NCI-H1417 (cell line): ENCODE measurements at regions not wholly inside any gene's neighbourhood (a gene's known extent, or its start where the extent isn't known, plus 50 kb on each side); places are given as distances from the start of the nearest gene placed in this dataset.
A peak's percentile ranks its signal among the peaks of the same experiment; 100 is the strongest.
"Not testable (repeated sequence)": the region's sequence is repeated elsewhere in the genome, so short reads cannot be mapped to it uniquely, and the experiment has no call there.

Experiments used
- DNase-seq, 3 experiments: peaks; one replicate each; lab custom pipeline; 2025; lab: John Stamatoyannopoulos, UW

DNA sequence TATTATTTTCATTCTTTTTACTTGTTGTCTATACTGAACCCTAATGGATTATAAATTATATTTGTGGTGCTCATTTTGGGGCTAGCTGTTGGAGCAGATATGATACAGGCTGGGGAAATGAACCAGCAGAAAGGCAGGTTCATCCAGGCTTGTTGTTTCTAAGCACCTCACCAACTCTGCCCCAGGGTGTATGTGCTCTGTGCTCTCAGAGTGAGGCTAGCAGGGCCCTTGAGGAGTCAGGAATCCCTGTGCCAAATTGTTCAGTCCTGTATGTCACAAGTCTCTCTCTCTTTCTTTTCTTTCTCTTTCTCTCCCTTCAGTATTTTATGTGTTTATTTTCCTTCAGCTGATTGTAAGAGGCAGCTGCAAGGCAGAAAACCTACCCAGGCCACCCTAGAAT, 181.1 kb upstream of the DPP10 start:
- DNase-seq, result no peak

DNA sequence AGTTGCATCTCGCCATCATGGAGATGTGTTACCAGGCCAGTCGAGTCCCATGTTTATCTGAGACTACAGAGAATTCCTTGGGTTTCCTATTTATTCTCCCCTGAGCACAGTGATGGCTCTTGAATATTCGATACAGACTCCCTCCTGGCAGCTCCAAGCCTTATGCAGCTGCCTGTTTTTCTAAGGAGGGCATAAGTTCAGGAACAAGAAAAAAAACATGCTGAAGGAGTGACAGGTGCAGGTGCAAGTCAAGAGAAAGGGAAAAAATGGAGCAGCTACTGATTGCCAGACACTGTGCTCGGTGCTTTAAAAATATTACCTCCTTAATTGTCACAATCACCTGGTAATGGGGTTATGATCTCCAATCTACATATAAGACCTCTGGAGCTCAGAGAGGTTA, 177.2 kb upstream of the DPP10 start:
- DNase-seq, result no peak

DNA sequence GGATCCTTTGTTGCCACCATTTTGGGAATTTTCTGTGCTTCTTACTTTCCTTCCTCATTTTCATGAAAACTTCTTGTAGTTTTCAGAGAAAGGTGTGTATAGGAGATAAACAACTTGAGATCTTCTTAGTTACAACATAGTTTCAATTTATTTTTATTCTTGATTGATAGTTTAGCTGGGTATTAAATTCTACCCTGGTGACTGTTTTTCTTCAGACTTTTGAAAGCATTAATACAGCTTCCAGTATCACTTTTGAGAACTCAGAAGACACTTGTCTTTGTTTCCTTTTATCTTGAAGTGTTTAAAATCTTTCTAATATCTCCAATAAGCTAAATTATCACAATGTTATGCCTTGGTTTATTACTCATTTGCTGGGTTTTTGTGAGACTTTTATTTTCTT, 167.5 kb upstream of the DPP10 start:
- no peak for DNase-seq

DNA sequence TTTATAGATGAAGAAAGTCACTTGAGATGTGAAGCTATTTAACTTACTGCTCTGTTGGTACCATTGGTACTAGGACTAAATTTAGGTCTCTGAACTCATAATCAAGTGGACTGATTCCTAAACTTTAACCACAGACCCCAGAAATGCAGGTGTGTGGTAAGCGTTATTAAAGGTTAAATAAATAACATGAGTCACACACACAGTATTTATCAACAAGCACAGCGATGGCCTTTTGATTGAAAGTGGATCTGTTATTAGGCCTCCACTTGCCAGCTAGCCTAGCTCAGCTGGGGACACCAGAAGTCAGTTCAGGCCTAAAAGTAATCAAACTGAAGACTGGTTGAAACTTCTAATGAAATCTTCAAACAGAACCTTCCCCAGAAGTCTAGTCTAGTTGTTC, 161.3 kb upstream of the DPP10 start:
- no peak for DNase-seq

DNA sequence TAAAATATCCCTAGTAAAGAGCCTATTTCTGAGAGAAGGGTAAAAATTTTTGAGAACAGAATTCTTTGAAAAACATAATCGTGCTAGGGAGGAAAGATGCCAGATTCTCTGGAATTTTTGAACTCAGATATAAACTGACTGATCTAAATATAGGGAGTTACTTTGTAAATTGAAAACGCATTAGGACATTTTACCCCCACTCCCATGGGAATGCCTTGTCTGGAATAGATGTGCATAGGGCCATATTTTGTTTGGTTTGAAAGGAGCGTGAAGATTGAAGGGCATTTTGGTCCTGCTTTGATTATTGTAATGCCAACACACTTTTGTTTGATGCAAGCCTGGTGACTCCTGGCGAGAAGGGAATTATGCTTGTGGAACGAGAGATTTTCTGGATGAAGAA, 158.7 kb upstream of the DPP10 start:
- DNase-seq, result peak in 1 of 3 experiments; percentile 57

DNA sequence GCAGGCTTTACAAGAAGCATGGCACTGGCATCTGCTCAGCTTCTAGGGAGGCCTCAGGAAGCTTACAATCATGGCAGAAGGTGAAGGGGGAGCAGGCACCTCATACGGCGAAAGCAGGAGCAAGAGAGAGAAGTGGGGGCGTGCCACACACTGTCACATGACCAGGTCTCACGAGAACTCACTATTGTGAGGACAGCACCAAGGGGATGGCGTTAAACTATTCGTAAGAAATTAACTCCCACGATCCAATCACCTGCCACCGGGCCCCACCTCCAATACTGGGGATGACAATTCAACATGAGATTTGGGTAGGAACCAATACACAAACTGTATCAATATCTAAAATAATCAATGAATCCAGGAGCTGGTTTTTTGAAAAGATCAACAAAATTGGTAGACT, 156.0 kb upstream of the DPP10 start:
- DNase-seq, result no peak

DNA sequence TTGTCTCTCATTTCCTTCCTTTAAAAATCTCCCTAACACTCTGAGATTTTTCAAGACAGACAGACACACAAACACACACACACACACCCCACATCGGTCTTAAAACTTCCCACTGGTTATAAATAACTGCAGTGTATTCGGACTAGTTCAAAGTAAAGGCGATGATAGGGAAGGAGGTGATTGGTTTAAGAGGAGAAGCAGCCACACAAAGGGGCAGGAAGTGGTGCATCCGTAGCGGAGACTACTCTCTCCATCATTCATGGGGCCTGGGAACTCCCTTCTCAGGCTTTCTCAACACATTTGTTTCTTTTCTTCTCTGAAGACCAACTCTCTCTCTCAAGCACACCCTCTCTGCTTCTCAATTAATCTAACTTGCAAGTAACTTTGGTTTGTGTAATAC, 149.1 kb upstream of the DPP10 start:
- DNase-seq, result no peak

DNA sequence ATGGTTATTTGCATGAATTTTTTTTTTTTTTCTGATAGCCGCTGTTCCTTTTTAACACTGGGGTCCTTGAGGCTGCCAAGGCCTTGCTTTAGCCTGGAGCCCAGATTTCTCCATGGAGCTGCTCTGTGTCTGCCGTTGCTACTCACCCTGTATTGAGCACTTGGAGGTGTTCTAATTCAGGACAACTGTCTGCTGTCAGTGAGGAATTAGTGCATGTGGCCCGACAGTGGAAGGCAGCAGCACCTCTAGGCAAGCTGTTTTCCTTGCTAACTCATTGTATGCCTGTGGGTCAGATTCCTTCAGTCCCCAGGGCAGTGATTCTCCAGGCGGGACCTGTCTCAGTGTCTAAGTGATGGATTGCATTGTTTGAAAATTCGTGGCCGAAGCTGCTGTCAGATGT, 147.7 kb upstream of the DPP10 start:
- no peak for DNase-seq

DNA sequence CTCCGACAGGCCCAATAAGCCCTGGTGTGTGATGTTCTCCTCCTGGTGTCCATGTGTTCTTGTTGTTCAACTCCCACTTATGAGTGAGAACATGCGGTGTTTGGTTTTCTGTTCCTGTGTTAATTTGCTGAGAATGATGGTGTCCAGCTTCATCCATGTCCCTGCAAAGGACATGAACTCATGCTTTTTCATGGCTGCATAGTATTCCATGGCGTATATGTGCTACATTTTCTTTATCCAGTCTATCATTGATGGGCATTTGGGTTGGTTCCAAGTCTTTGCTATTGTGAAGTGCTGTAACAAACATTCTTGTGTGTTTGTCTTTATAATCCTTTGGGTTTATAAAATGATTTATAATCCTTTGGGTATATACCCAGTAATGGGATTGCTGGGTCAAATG, 142.1 kb upstream of the DPP10 start:
- DNase-seq, result not testable (repeated sequence)

DNA sequence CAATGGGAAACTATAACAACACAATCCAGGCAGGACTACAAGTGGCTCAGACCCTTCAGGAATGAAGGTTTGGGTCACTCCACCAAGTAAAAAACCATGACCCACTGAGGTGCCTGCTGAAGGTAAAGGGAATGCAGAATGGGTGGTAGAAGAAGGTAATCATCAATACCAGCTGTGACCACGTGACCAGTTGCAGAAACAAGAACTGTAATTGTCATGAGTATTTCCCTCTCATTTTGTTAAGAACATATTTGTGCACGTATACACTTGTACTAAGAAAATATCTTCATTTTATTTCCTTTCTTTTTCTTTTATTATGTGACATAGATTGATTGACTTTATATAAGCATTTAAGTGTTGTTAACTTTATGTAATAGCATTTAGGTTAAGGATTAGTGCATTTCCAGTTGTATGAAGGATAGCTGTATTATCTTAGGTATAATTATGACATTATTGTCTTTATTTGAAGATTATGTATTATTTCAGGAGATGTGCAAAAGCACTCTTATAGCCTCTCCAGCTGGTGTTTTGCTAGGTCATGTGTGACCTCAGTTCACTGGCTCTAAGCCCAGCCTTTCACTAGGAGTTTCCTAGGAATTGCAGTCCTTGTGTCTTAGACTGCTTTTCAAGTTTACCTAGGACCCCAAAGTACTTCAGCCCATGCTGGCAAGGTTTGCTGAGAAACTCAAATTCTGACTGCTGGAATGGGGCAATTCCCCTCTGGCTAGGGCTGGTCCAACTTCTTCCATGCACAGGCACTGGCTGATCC, 125.7 kb upstream of the DPP10 start:
- no peak for DNase-seq

DNA sequence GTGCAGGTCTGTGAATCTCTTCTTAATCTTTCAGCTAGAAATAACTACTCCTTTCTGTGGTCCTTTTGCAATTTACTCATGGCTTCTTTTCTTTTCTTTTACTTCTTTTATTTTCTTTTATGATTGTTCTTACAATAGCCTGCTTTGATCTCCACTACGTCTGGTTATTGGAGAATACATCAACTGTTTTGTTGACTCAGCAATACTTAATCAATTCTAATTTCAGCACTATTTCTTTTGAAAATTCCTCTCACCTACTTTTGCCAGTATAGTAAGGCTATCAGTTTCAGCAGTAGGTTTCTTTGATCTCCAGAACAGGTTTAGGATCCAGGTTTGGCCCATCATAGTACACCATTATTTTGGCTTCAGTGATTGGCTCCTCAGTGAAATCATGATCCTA, 111.8 kb upstream of the DPP10 start:
- DNase-seq, result no peak

DNA sequence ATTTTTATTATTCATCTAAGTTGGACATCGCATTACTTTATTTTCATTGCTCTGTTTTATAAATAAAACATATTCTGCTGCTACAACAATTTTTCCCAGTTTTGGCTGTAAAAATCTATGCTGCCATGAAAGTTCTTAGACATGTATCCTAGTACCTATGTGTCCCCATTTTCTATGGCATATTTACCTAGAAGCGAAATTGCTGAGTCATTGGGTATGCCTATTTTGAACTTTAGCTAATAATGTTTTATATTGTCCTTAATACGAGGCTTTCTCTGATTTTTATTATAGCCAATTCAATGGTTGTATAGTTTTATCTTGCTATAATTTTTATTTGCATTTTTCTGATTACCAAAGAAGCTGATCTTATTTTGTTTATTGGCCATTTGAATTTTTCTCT, 110.5 kb upstream of the DPP10 start:
- no peak for DNase-seq

DNA sequence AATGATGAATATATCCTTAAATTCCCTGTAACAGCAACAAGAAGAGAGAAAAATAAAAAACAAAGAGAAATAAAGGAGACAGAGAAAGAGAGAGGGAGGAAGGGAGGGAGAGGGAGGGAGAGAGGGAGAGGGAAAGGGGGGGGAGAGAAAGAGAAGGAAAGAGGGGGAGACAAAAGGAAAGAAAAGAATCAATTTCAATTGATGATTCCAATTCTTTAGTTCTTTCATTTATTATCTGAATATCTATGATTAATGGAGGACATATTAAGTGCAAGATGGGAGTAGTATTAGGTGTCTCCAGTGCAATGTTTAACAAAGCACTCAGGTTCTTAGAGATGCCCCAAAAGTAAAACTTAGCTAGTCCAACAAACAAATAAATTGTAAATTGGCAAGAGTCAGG, 97.2 kb upstream of the DPP10 start:
- DNase-seq, result no peak

DNA sequence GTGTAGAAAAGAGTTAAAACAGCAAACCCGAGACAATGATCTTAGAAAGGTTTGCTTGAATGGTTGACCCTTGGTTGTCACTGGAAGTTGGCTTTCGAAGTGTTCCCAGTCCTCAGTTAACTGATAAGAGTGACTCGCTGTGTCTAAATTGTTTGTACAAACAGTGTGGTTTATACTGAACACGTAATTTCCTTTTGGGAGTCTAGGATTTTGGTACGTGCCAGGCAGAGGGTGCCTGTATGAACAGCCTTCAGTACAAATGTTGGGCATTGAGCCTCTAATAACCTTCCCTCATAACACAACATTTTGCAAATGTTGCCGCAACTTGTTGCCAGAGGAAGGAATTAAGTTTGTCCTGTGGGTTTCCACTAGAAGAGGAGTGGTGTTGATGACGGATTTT, 95.8 kb upstream of the DPP10 start:
- DNase-seq, result no peak

DNA sequence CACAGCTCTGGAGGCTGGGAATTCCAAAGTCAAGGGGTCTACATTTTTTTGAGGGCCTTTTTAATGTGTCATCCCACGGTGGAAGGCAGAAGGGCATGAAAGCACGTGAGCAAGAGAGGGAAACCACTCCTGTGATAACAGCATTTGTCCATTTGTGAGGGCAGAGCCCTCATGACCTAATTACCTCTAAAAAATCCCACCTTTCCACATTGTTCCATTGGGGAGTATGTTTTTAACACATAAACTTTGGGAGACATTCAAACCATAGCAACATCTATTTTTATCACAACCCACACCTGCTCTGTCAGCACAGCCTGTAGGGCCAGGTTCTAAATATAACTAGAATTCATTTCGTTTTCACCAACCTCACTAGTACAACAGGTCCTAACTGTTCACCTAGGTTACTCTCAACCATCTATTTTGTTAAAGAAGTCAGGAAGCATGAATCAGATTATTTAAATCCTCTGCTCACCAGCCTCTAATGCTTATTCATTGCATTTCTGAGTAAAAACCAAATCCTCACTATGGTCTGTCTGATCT, 92.2 kb upstream of the DPP10 start:
- no peak for DNase-seq

DNA sequence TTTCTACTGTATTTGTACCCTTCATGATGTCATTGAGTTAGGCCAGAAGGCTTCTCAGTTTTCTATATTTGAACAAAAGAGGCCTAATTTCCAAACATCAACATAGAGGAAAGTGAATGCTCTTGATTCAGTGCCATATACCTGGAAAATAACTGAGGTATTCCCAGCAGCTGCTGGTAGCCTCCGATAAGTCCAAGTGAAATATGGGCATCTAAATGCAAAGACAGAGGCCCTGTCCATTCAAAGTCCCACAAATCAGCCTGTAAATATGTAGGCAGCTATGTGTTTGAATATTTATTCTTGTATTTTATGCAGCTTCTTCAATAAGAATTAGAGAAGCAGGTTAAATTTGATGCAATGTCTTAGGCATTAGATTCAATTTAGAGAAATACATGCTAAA, 89.5 kb upstream of the DPP10 start:
- DNase-seq, result no peak

DNA sequence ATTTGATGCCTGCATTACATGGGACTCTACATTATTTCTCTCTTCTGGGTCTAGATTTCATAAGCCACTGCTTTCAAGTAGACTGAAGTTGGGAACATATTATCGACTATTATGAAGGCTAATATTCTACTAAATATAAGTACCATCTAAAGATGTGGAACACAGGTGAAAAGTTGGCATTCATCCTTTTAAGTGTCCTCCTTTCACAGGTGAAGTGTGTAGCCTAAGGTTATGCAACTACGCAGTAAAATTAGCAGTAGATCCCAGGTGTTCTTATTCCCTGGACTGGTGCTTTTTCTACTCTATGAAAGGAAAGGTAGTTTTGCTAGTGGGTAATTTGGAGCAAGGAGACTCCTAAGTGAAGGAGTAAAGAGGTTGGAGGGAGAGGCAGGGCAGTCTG, 88.2 kb upstream of the DPP10 start:
- no peak for DNase-seq

DNA sequence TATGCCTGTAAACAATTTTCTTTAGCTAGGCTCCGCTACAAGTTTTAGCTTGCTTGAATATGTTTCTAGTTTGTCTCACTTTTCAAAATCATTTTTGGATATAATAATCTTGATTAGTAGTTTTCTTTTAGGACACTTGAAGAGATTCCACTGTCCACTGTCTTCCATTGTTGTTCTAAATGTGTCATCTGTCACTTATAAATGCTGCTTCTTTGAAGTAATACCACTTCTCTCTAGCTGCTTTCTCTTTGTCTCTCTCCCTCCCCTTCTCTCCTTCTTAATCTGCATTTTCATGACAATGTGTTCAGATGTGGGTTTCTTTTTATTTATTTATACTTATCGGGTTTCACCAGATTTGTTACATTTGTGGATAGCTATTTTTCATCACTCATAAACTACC, 73.7 kb upstream of the DPP10 start:
- no peak for DNase-seq

DNA sequence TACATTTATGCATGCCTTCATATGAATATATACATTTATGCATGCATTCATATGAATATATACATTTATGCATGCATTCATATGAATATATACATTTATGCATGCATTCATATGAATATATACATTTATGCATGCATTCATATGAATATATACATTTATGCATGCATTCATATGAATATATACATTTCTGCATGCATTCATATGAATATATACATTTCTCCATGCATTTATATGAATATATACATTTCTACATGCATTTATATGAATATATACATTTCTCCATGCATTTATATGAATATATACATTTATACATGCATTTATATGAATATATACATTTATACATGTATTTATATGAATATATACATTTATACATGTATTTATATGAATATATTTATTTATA, 70.7 kb upstream of the DPP10 start:
- DNase-seq, result not testable (repeated sequence)

DNA sequence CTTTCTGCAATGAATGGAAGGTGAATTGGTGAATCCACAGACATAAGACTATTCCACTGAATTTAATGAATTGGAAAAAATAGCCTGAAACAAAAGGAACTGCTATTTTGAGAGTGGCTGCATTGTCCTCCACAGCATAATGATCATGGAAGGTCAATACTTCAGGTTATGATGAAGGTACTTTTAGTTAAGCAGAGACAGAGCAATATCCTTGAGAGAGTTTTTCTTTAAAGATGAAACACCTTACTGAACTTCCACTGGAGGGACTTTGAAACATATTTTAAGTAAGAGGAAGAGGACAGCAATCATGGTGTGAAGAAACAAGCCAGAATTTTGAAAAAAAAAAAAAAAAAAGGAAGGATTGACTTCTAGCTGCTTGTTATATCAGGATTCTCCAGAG, 68.8 kb upstream of the DPP10 start:
- DNase-seq, result no peak

DNA sequence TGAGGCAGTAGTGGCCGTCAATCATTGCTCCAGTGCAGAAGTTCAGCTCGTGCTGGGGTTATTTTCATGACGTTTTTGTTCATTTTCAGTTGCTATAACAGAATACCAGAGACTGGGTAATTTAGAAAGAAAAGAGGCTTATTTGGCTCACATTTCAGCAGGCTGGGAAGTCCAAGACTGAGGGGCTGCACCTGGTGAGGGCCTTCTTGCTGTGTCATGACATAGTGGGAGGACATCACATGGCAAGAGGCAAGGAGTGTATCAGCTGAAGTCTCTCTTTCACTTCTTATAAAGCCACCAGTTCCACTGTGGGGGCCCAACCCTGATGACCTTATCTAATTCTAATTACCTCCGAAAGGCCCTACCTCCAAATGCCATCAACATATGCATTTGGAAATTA, 58.0 kb upstream of the DPP10 start:
- DNase-seq, result no peak

DNA sequence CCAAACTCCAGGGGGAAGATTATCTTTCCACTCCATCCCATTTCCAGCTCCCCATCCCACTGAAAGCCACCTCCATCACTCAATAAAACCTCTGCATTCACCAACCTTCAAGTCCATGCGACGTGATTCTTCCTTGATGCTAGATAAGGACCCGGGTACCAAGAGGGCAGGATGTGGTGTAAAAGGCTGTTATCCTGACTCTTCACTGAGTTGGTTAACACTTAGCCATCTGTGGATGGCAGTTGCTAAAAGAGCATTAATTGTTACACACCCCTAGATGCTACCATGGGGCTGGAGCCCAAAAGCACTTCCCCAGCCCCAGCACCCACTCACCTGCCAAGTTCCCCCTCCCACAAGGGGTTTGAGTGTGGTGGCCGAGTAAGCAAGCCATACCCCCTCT, 53.4 kb upstream of the DPP10 start:
- no peak for DNase-seq
